ENCODE measurements at regions not wholly inside any gene's neighbourhood (a gene's known extent, or its start where the extent isn't known, plus 50 kb on each side); places are given as distances from the start of the nearest gene placed in this dataset.

GRCh38 chr7:46786995-46787394 is 794.9 kb downstream of the TNS3 start:
- no peak overlapping the region for H3K4me3 ChIP-seq (ENCODE audit: low read depth, low read length)
- DNase-seq (ENCODE audit: low read depth), result no peak
- TF ChIP-seq CTCF (IDR thresholded peaks at IDR 0.05; ENCODE audit: control insufficient read depth, extremely low read depth, insufficient read depth), result no peak

GRCh38 chr7:46786221-46786954 is 795.5 kb downstream of the TNS3 start:
- no peak overlapping the region for H3K4me3 ChIP-seq (ENCODE audit: low read depth, low read length)
- TF ChIP-seq CTCF (IDR thresholded peaks at IDR 0.05; ENCODE audit: control insufficient read depth, extremely low read depth, insufficient read depth), result no peak
- no peak for DNase-seq (ENCODE audit: low read depth)

GRCh38 chr7:46784732-46785131 is 797.2 kb downstream of the TNS3 start:
- no peak overlapping the region for H3K4me3 ChIP-seq (ENCODE audit: low read depth, low read length)
- no peak for DNase-seq (ENCODE audit: low read depth)
- TF ChIP-seq CTCF (IDR thresholded peaks at IDR 0.05; ENCODE audit: control insufficient read depth, extremely low read depth, insufficient read depth), result no peak

- TF ChIP-seq CTCF (IDR thresholded peaks at IDR 0.05; ENCODE audit: control insufficient read depth, extremely low read depth, insufficient read depth), result no peak
- H3K4me3 ChIP-seq (ENCODE audit: low read depth, low read length), result no peak overlapping the region
Observed at GRCh38 chr7:46781901-46782439, 799.9 kb downstream of the TNS3 start.

GRCh38 chr7:46776790-46777189 is 805.1 kb downstream of the TNS3 start:
- TF ChIP-seq CTCF (IDR thresholded peaks at IDR 0.05; ENCODE audit: control insufficient read depth, extremely low read depth, insufficient read depth), result peak; percentile 56
- H3K4me3 ChIP-seq (ENCODE audit: low read depth, low read length), result no peak overlapping the region
- DNase-seq (ENCODE audit: low read depth), result no peak

More at GRCh38 chr7:46781901-46782439, 799.9 kb downstream of the TNS3 start:
- no peak for DNase-seq (ENCODE audit: low read depth)

GRCh38 chr7:46775776-46776175 is 806.1 kb downstream of the TNS3 start:
- DNase-seq (ENCODE audit: low read depth), result no peak
- no peak overlapping the region for H3K4me3 ChIP-seq (ENCODE audit: low read depth, low read length)
- no peak for TF ChIP-seq CTCF (IDR thresholded peaks at IDR 0.05; ENCODE audit: control insufficient read depth, extremely low read depth, insufficient read depth)

- no peak for TF ChIP-seq CTCF (IDR thresholded peaks at IDR 0.05; ENCODE audit: control insufficient read depth, extremely low read depth, insufficient read depth)
- DNase-seq (ENCODE audit: low read depth), result no peak
- H3K4me3 ChIP-seq (ENCODE audit: low read depth, low read length), result no peak overlapping the region
Observed at GRCh38 chr7:46775020-46775419, 806.9 kb downstream of the TNS3 start.
